OCI-LY3 (cell line): ENCODE measurements at regions not wholly inside any gene's neighbourhood (a gene's known extent, or its start where the extent isn't known, plus 50 kb on each side); places are given as distances from the start of the nearest gene placed in this dataset.
"Not testable (repeated sequence)": the region's sequence is repeated elsewhere in the genome, so short reads cannot be mapped to it uniquely, and the experiment has no call there.

Experiments used
- H2AFZ ChIP-seq: fragments of 200-600, 300-600 bp; shearing (Covaris generic); 2 replicates; pipeline ENCODE4 v1.6.0; 2014; ENCODE audit warnings: antibody characterized with exemption, low read depth, low read length
- H3K27ac ChIP-seq: fragments of 200-600, 300-600 bp; sonication (generic); 2 replicates; pipeline ENCODE4 v1.5.1; 2014; ENCODE audit warnings: mild to moderate bottlenecking, low read length, moderate library complexity, mixed read lengths
- H3K27me3 ChIP-seq: fragments of 200-600, 300-600 bp; sonication (generic); 2 replicates; pipeline ENCODE4 v1.6.1; 2014; ENCODE audit warnings: low read depth, low read length, mixed read lengths
- H3K36me3 ChIP-seq: fragments of 200-600, 300-600 bp; sonication (generic); replicated peaks from 2 replicates; pipeline ENCODE3; 2014; ENCODE audit warnings: low read depth, low read length, mixed read lengths
- H3K4me1 ChIP-seq: fragments of 300-600, 200-600 bp; sonication (generic); 2 replicates; pipeline ENCODE4 v1.6.1; 2014; ENCODE audit warnings: low read length, mixed read lengths
- H3K4me2 ChIP-seq: fragments of 200-600, 300-600 bp; sonication (generic); 2 replicates; pipeline ENCODE4 v1.6.1; 2014; ENCODE audit warnings: low read length, mixed read lengths
- H3K4me3 ChIP-seq: fragments of 300-600, 200-600 bp; sonication (generic); 2 replicates; pipeline ENCODE4 v1.5.1; 2014; ENCODE audit warnings: antibody characterized with exemption, mild to moderate bottlenecking, low read length, moderate library complexity
- H3K79me2 ChIP-seq: fragments of 300-600, 200-600 bp; shearing (Covaris generic); 2 replicates; pipeline ENCODE4 v1.6.1; 2014; ENCODE audit warnings: mild to moderate bottlenecking, low read length, mixed read lengths
- H3K9ac ChIP-seq: fragments of 300-600, 200-600 bp; shearing (Covaris generic); 2 replicates; pipeline ENCODE4 v1.6.0; 2014; ENCODE audit warnings: mild to moderate bottlenecking, low read length, moderate library complexity
- H3K9me3 ChIP-seq: fragments of 200-600, 300-600 bp; shearing (Covaris generic); 2 replicates; pipeline ENCODE4 v1.6.1; 2014; ENCODE audit warnings: low read length, mixed read lengths; ENCODE audit not compliant: insufficient read depth
- H4K20me1 ChIP-seq: fragments of 200-600, 300-600 bp; sonication (generic); 2 replicates; pipeline ENCODE4 v1.6.1; 2016; ENCODE audit warnings: low read length, mixed read lengths; ENCODE audit not compliant: insufficient read depth
- CTCF ChIP-seq: fragments of 200-600, 300-600 bp; sonication (generic); IDR thresholded peaks from 2 replicates; pipeline ENCODE4 v1.5.1; 2014; ENCODE audit warnings: antibody characterized with exemption, low read length, low read depth
- EZH2phosphoT487 ChIP-seq: fragments of 200-600 bp; shearing (Covaris generic); IDR thresholded peaks from 2 replicates; pipeline ENCODE4 v1.6.1; 2018; ENCODE audit warnings: antibody characterized with exemption, mixed run types, low read depth

- no peaks in the 10 kb centered on the region for H3K36me3 ChIP-seq
- H4K20me1 ChIP-seq = no peaks in the 10 kb centered on the region
- H3K4me2 ChIP-seq = no peak overlapping the region
- H3K4me1 ChIP-seq = no peaks in the 10 kb centered on the region
- H2AFZ ChIP-seq = no peak overlapping the region
- H3K9ac ChIP-seq = no peak overlapping the region
- H3K27me3 ChIP-seq = 0 out of 2 replicates have a peak, but pooled peaks cover 4% of the 10 kb centered on the region
- H3K79me2 ChIP-seq = no peaks in the 10 kb centered on the region
- no peaks in the 10 kb centered on the region for H3K9me3 ChIP-seq
- H3K4me3 ChIP-seq = no peak overlapping the region
- TF ChIP-seq EZH2phosphoT487 (no peak), CTCF (no peak)
- H3K27ac ChIP-seq = no peak overlapping the region
Observed at GRCh38 chr2:62631160-62632085, 74.1 kb upstream of the EHBP1 start.

GRCh38 chr2:62630206-62630605, 75.3 kb upstream of the EHBP1 start:
- H3K4me2 ChIP-seq, H3K9ac ChIP-seq, H3K9me3 ChIP-seq, H3K4me1 ChIP-seq, H3K27ac ChIP-seq, H2AFZ ChIP-seq, H3K36me3 ChIP-seq, H3K27me3 ChIP-seq, H3K79me2 ChIP-seq, H4K20me1 ChIP-seq, H3K4me3 ChIP-seq: not testable (repeated sequence)

GRCh38 chr2:62629310-62629709, 76.2 kb upstream of the EHBP1 start:
- H3K79me2 ChIP-seq, H3K27ac ChIP-seq, H2AFZ ChIP-seq, H3K9ac ChIP-seq, H3K4me1 ChIP-seq, H3K4me2 ChIP-seq, H3K36me3 ChIP-seq, H3K27me3 ChIP-seq, H3K4me3 ChIP-seq, H4K20me1 ChIP-seq, H3K9me3 ChIP-seq: not testable (repeated sequence)

GRCh38 chr2:62627667-62628066, 77.8 kb upstream of the EHBP1 start:
- no peak overlapping the region for H3K27ac ChIP-seq
- no peaks in the 10 kb centered on the region for H3K79me2 ChIP-seq
- H3K4me2 ChIP-seq = no peak overlapping the region
- TF ChIP-seq EZH2phosphoT487 = no peak
- no peak for TF ChIP-seq CTCF
- H3K36me3 ChIP-seq = no peaks in the 10 kb centered on the region
- no peaks in the 10 kb centered on the region for H3K4me1 ChIP-seq
- H2AFZ ChIP-seq = no peak overlapping the region
- no peaks in the 10 kb centered on the region for H3K9me3 ChIP-seq
- H3K27me3 ChIP-seq = 0 out of 2 replicates have a peak, but pooled peaks cover 4% of the 10 kb centered on the region
- H3K9ac ChIP-seq = no peak overlapping the region
- no peak overlapping the region for H3K4me3 ChIP-seq
- no peaks in the 10 kb centered on the region for H4K20me1 ChIP-seq

GRCh38 chr2:62624855-62625254, 80.7 kb upstream of the EHBP1 start:
- Histone ChIP-seq H3K4me2 (no peak overlapping the region), H3K9ac (no peak overlapping the region)

GRCh38 chr2:62616486-62616885, 89.0 kb upstream of the EHBP1 start:
- not testable (repeated sequence) for H3K9ac ChIP-seq, H3K27me3 ChIP-seq, H3K79me2 ChIP-seq, H3K9me3 ChIP-seq, H3K4me3 ChIP-seq, H3K4me2 ChIP-seq, H3K4me1 ChIP-seq, H3K27ac ChIP-seq, H2AFZ ChIP-seq, H4K20me1 ChIP-seq, H3K36me3 ChIP-seq

More at GRCh38 chr2:62624855-62625254, 80.7 kb upstream of the EHBP1 start:
- Histone ChIP-seq H3K27ac (no peak overlapping the region), H3K36me3 (no peaks in the 10 kb centered on the region), H3K9me3 (no peaks in the 10 kb centered on the region), H2AFZ (no peak overlapping the region), H3K4me1 (no peaks in the 10 kb centered on the region), H3K4me3 (no peak overlapping the region), H3K79me2 (no peaks in the 10 kb centered on the region), H4K20me1 (no peaks in the 10 kb centered on the region), H3K27me3 (0 out of 2 replicates have a peak, but pooled peaks cover 4% of the 10 kb centered on the region)
- TF ChIP-seq CTCF (no peak), EZH2phosphoT487 (no peak)
